DOHH2 (cell line): ENCODE measurements at regions not wholly inside any gene's neighbourhood (a gene's known extent, or its start where the extent isn't known, plus 50 kb on each side); places are given as distances from the start of the nearest gene placed in this dataset.

ENCODE experiments used
- CTCF ChIP-seq: fragments of 200-600 bp; sonication (generic); IDR thresholded peaks from one replicate; pipeline ENCODE4 v1.5.1; 2014; ENCODE audit warnings: antibody characterized with exemption, mild to moderate bottlenecking, low read depth, low read length; ENCODE audit not compliant: poor library complexity, severe bottlenecking
- EZH2phosphoT487 ChIP-seq: fragments of 200-600 bp; sonication (generic); IDR thresholded peaks from 2 replicates; pipeline ENCODE4 v1.6.1; 2017; ENCODE audit warnings: borderline replicate concordance, mild to moderate bottlenecking, antibody characterized with exemption, low read length, moderate library complexity, mixed read lengths

- TF ChIP-seq CTCF (no peak), EZH2phosphoT487 (no peak)
Observed at GRCh38 chr4:30957706-30958105, 237.5 kb downstream of the PCDH7 start.
